ENCODE measurements at regions not wholly inside any gene's neighbourhood (a gene's known extent, or its start where the extent isn't known, plus 50 kb on each side); places are given as distances from the start of the nearest gene placed in this dataset.

GRCh38 chr4:81526706-81527105 is 55.0 kb upstream of the RASGEF1B start:
- Histone ChIP-seq H3K4me1 (no peaks in the 10 kb centered on the region), H3K27me3 (no peaks in the 10 kb centered on the region), H3K4me3 (no peak overlapping the region), H3K9me3 (peaks cover 0 to 7% (median 0%) of the 10 kb centered on the region in 3 donors), H3K36me3 (no peaks in the 10 kb centered on the region), H3K27ac (no peak overlapping the region)
- intact Hi-C loops (cut with DNase I): no loop called here
- WGBS, 2 donors: 78 to 85% methylated on average over 2 of the region's 2 CpGs
- TF ChIP-seq POLR2A (IDR thresholded peaks at IDR 0.05) (no peak), CTCF (IDR thresholded peaks at IDR 0.05) (no peak)
- DNase-seq: no peak

GRCh38 chr4:81523672-81524327 is 52.1 kb upstream of the RASGEF1B start:
- Histone ChIP-seq H3K27me3 (no peaks in the 10 kb centered on the region), H3K9me3 (peaks cover 0 to 7% (median 0%) of the 10 kb centered on the region in 3 donors), H3K4me1 (no peaks in the 10 kb centered on the region), H3K36me3 (no peaks in the 10 kb centered on the region), H3K4me3 (no peak overlapping the region), H3K27ac (no peak overlapping the region)
- intact Hi-C loops (cut with DNase I): no loop called here
- no peak for DNase-seq
- TF ChIP-seq POLR2A (IDR thresholded peaks at IDR 0.05) (no peak), CTCF (IDR thresholded peaks at IDR 0.05) (no peak)
- WGBS, 2 donors: 100% methylated on average over 2 of the region's 2 CpGs

- TF ChIP-seq POLR2A (IDR thresholded peaks at IDR 0.05) (no peak), CTCF (IDR thresholded peaks at IDR 0.05) (no peak)
- no peak for DNase-seq
- Histone ChIP-seq H3K27ac (no peak overlapping the region), H3K27me3 (no peaks in the 10 kb centered on the region), H3K9me3 (peaks cover 0 to under 1% (median 0%) of the 10 kb centered on the region in 3 donors), H3K4me3 (no peak overlapping the region), H3K36me3 (no peaks in the 10 kb centered on the region), H3K4me1 (no peaks in the 10 kb centered on the region)
- intact Hi-C loops (cut with DNase I): no loop called here
- WGBS, 2 donors: 74 to 83% methylated on average over 2 of the region's 2 CpGs
These were observed 51.0 kb upstream of the RASGEF1B start for GRCh38 chr4:81522711-81523110.

- WGBS, 2 donors: 58 to 75% methylated on average over 1 of the region's 1 CpG
- no peak for TF ChIP-seq CTCF (IDR thresholded peaks at IDR 0.05)
- no peak for TF ChIP-seq POLR2A (IDR thresholded peaks at IDR 0.05)
- intact Hi-C loops (cut with DNase I): no loop called here
- Histone ChIP-seq H3K4me3 (no peak overlapping the region), H3K36me3 (no peaks in the 10 kb centered on the region), H3K4me1 (no peaks in the 10 kb centered on the region), H3K27ac (no peak overlapping the region), H3K27me3 (no peaks in the 10 kb centered on the region), H3K9me3 (no peaks in the 10 kb centered on the region)
- no peak for DNase-seq
These were observed 50.0 kb upstream of the RASGEF1B start for GRCh38 chr4:81521708-81522107.

Small RNA genes lying in the stretch of these regions (small RNA-seq; reads per million reads assigned to genes)
- 0 reads per million in 4 donors for gene RF00322
- gene RNU6-499P: 0 reads per million in 4 donors

Measured in esophagus squamous epithelium (tissue), 5 donors.